ENCODE measurements at regions not wholly inside any gene's neighbourhood (a gene's known extent, or its start where the extent isn't known, plus 50 kb on each side); places are given as distances from the start of the nearest gene placed in this dataset.

- DNase-seq (ENCODE audit: low spot score in 2 of 2) = no peak
- H3K4me3 ChIP-seq (ENCODE audit: low read depth, poor library complexity, severe bottlenecking) = no peak overlapping the region
- WGBS, 2 donors = 82 to 86% methylated on average over 1 of the region's 1 CpG
- TF ChIP-seq POLR2A (IDR thresholded peaks at IDR 0.05) (no peak), CTCF (IDR thresholded peaks at IDR 0.05) (no peak)
- intact Hi-C loops (cut with DNase I; ENCODE audit: low total_unique reads) = no loop called here
Observed at GRCh38 chr2:193349642-193350041, 1154.9 kb upstream of the TMEFF2 start.

- no peak for DNase-seq (ENCODE audit: low spot score in 2 of 2)
- intact Hi-C loops (cut with DNase I; ENCODE audit: low total_unique reads) = no loop called here
- WGBS, 2 donors = 77 to 85% methylated on average over 2 of the region's 2 CpGs
- H3K4me3 ChIP-seq (ENCODE audit: low read depth, poor library complexity, severe bottlenecking) = no peak overlapping the region
- TF ChIP-seq POLR2A (IDR thresholded peaks at IDR 0.05) (no peak), CTCF (IDR thresholded peaks at IDR 0.05) (no peak)
Observed at GRCh38 chr2:193348055-193348454, 1153.3 kb upstream of the TMEFF2 start.

- no peak overlapping the region for H3K4me3 ChIP-seq (ENCODE audit: low read depth, poor library complexity, severe bottlenecking)
- no peak for TF ChIP-seq CTCF (IDR thresholded peaks at IDR 0.05)
- TF ChIP-seq POLR2A (IDR thresholded peaks at IDR 0.05) = no peak
- intact Hi-C loops (cut with DNase I; ENCODE audit: low total_unique reads) = no loop called here
- no peak for DNase-seq (ENCODE audit: low spot score in 2 of 2)
- WGBS, 2 donors = 58 to 61% methylated on average over 1 of the region's 1 CpG
Observed at GRCh38 chr2:193336781-193337180, 1142.0 kb upstream of the TMEFF2 start.

GRCh38 chr2:193334401-193334800 is 1139.7 kb upstream of the TMEFF2 start:
- intact Hi-C loops (cut with DNase I; ENCODE audit: low total_unique reads) = no loop called here
- TF ChIP-seq CTCF (IDR thresholded peaks at IDR 0.05) (no peak), POLR2A (IDR thresholded peaks at IDR 0.05) (no peak)
- DNase-seq (ENCODE audit: low spot score in 2 of 2) = no peak
- no peak overlapping the region for H3K4me3 ChIP-seq (ENCODE audit: low read depth, poor library complexity, severe bottlenecking)
- WGBS, 2 donors = 90 to 95% methylated on average over 1 of the region's 1 CpG

GRCh38 chr2:193333539-193333938 is 1138.8 kb upstream of the TMEFF2 start:
- TF ChIP-seq CTCF (IDR thresholded peaks at IDR 0.05) (no peak), POLR2A (IDR thresholded peaks at IDR 0.05) (no peak)
- WGBS, 2 donors = 91 to 95% methylated on average over 3 of the region's 3 CpGs
- DNase-seq (ENCODE audit: low spot score in 2 of 2) = no peak
- H3K4me3 ChIP-seq (ENCODE audit: low read depth, poor library complexity, severe bottlenecking) = no peak overlapping the region
- intact Hi-C loops (cut with DNase I; ENCODE audit: low total_unique reads) = no loop called here

- TF ChIP-seq CTCF (IDR thresholded peaks at IDR 0.05) (no peak), POLR2A (IDR thresholded peaks at IDR 0.05) (no peak)
- intact Hi-C loops (cut with DNase I; ENCODE audit: low total_unique reads) = no loop called here
- 44 to 45% methylated on average over 1 of the region's 1 CpG for WGBS, 2 donors
Observed at GRCh38 chr2:193332941-193333340, 1138.2 kb upstream of the TMEFF2 start.

More at GRCh38 chr2:193332941-193333340, 1138.2 kb upstream of the TMEFF2 start:
- no peak for DNase-seq (ENCODE audit: low spot score in 2 of 2)
- H3K4me3 ChIP-seq (ENCODE audit: low read depth, poor library complexity, severe bottlenecking) = no peak overlapping the region

All from lower leg skin (tissue), 4 donors.